ENCODE measurements at regions not wholly inside any gene's neighbourhood (a gene's known extent, or its start where the extent isn't known, plus 50 kb on each side); places are given as distances from the start of the nearest gene placed in this dataset.

- Histone ChIP-seq H3K27ac (ENCODE audit: low read depth in 1 of 2, low read length in 2 of 2) (no peak overlapping the region), H3K4me3 (ENCODE audit: low read length in 2 of 2) (no peak overlapping the region), H3K4me1 (ENCODE audit: control insufficient read depth in 1 of 2, insufficient read depth in 2 of 2, low read length in 2 of 2) (no peaks in the 10 kb centered on the region), H3K9me3 (ENCODE audit: control insufficient read depth, low read length) (no peaks in the 10 kb centered on the region), H3K36me3 (ENCODE audit: control insufficient read depth in 1 of 2, insufficient read depth in 2 of 2, low read length in 1 of 2) (no peaks in the 10 kb centered on the region), H3K27me3 (ENCODE audit: control insufficient read depth in 1 of 2, insufficient read depth in 2 of 2, low read length in 1 of 2) (no peaks in the 10 kb centered on the region)
- intact Hi-C loops (cut with DNase I): no loop called here
- WGBS, 2 donors: 88 to 94% methylated on average over 7 of the region's 7 CpGs
- ATAC-seq (ENCODE audit: low FRiP score) (no peak), DNase-seq (no peak)
Observed at GRCh38 chr15:67009576-67010569, 55.5 kb upstream of the SMAD3 start.

GRCh38 chr15:67010898-67011616 lies 54.3 kb upstream of the SMAD3 start:
- ATAC-seq (ENCODE audit: low FRiP score): no peak
- Histone ChIP-seq H3K4me3 (ENCODE audit: low read length in 2 of 2) (no peak overlapping the region), H3K9me3 (ENCODE audit: control insufficient read depth, low read length) (no peaks in the 10 kb centered on the region), H3K4me1 (ENCODE audit: control insufficient read depth in 1 of 2, insufficient read depth in 2 of 2, low read length in 2 of 2) (no peaks in the 10 kb centered on the region), H3K27me3 (ENCODE audit: control insufficient read depth in 1 of 2, insufficient read depth in 2 of 2, low read length in 1 of 2) (no peaks in the 10 kb centered on the region), H3K36me3 (ENCODE audit: control insufficient read depth in 1 of 2, insufficient read depth in 2 of 2, low read length in 1 of 2) (no peaks in the 10 kb centered on the region), H3K27ac (ENCODE audit: low read depth in 1 of 2, low read length in 2 of 2) (no peak overlapping the region)
- 73 to 80% methylated on average over 7 of the region's 7 CpGs for WGBS, 2 donors
- DNase-seq: no peak
- intact Hi-C loops (cut with DNase I): no loop called here

GRCh38 chr15:67011617-67012005 lies 53.8 kb upstream of the SMAD3 start:
- H3K27me3 ChIP-seq (ENCODE audit: control insufficient read depth in 1 of 2, insufficient read depth in 2 of 2, low read length in 1 of 2): no peaks in the 10 kb centered on the region
- H3K36me3 ChIP-seq (ENCODE audit: control insufficient read depth in 1 of 2, insufficient read depth in 2 of 2, low read length in 1 of 2): no peaks in the 10 kb centered on the region
- DNase-seq (no peak), ATAC-seq (ENCODE audit: low FRiP score) (no peak)
- no peak overlapping the region for H3K4me3 ChIP-seq (ENCODE audit: low read length in 2 of 2)
- H3K27ac ChIP-seq (ENCODE audit: low read depth in 1 of 2, low read length in 2 of 2): no peak overlapping the region
- no peaks in the 10 kb centered on the region for H3K4me1 ChIP-seq (ENCODE audit: control insufficient read depth in 1 of 2, insufficient read depth in 2 of 2, low read length in 2 of 2)
- WGBS, 2 donors: 89 to 95% methylated on average over 6 of the region's 6 CpGs
- intact Hi-C loops (cut with DNase I): no loop called here
- H3K9me3 ChIP-seq (ENCODE audit: control insufficient read depth, low read length): no peaks in the 10 kb centered on the region

- ATAC-seq (ENCODE audit: low FRiP score): peak; percentile 55
- H3K4me3 ChIP-seq (ENCODE audit: low read length in 2 of 2): no peak overlapping the region
- no peak overlapping the region for H3K27ac ChIP-seq (ENCODE audit: low read depth in 1 of 2, low read length in 2 of 2)
- no peaks in the 10 kb centered on the region for H3K9me3 ChIP-seq (ENCODE audit: control insufficient read depth, low read length)
- intact Hi-C loops (cut with DNase I): no loop called here
- H3K36me3 ChIP-seq (ENCODE audit: control insufficient read depth in 1 of 2, insufficient read depth in 2 of 2, low read length in 1 of 2): no peaks in the 10 kb centered on the region
- whole genome bisulfite sequencing, 2 donors: 7 to 16% methylated on average over 11 of the region's 11 CpGs
- H3K27me3 ChIP-seq (ENCODE audit: control insufficient read depth in 1 of 2, insufficient read depth in 2 of 2, low read length in 1 of 2): no peaks in the 10 kb centered on the region
- peak in 1 of 2 donors; percentile 69 for DNase-seq
- H3K4me1 ChIP-seq (ENCODE audit: control insufficient read depth in 1 of 2, insufficient read depth in 2 of 2, low read length in 2 of 2): no peaks in the 10 kb centered on the region
Observed at GRCh38 chr15:67013696-67014095, 51.7 kb upstream of the SMAD3 start.

Measured in aorta (tissue), 5 donors.